Suprapubic skin (tissue), 3 donors: ENCODE measurements at regions not wholly inside any gene's neighbourhood (a gene's known extent, or its start where the extent isn't known, plus 50 kb on each side); places are given as distances from the start of the nearest gene placed in this dataset.

Experiments
- EP300 ChIP-seq: sonication (generic); formaldehyde crosslinking; IDR thresholded peaks from one replicate; pipeline ENCODE4 v1.6.1; 2017; ENCODE audit warnings: antibody characterized with exemption
- POLR2A ChIP-seq, 2 donors: fragments of 450-650 bp; IDR thresholded peaks; one replicate each; pipeline ENCODE4 v1.6.1; 2017; ENCODE audit warnings: antibody characterized with exemption in 2 of 2, mild to moderate bottlenecking in 2 of 2, moderate library complexity in 2 of 2
- TF ChIP-seq, protein P1 (sequence below), 2 donors: fragments of 200-600 bp in 1 of 2; fragments of 450-650 bp in 1 of 2; sonication (generic) in 1 of 2; IDR thresholded peaks; one replicate each; pipeline ENCODE4 v1.5.1; 2016 to 2019; ENCODE audit warnings: antibody characterized with exemption in 2 of 2, mild to moderate bottlenecking in 1 of 2, moderate library complexity in 1 of 2

DNA sequence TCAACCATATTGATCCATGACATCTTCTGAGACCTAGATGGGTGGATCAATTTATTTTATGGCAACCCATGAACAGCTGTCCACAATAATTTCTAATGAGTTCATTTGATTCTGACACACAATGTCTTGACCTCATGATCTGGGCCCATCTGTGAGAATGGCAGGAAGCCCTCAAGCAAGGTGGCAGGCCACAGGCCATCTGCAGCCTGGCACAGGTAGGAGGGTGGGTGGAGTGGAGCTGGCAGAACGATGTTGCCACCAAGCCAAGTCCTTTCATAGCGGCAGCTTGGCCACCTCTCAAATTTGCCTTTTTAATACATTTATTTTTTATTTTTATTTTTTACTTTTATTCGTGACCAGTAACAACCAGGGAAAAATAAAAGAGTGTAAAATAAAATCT lies 1181.6 kb upstream of the SORCS1 start:
- TF ChIP-seq, protein P1, sequence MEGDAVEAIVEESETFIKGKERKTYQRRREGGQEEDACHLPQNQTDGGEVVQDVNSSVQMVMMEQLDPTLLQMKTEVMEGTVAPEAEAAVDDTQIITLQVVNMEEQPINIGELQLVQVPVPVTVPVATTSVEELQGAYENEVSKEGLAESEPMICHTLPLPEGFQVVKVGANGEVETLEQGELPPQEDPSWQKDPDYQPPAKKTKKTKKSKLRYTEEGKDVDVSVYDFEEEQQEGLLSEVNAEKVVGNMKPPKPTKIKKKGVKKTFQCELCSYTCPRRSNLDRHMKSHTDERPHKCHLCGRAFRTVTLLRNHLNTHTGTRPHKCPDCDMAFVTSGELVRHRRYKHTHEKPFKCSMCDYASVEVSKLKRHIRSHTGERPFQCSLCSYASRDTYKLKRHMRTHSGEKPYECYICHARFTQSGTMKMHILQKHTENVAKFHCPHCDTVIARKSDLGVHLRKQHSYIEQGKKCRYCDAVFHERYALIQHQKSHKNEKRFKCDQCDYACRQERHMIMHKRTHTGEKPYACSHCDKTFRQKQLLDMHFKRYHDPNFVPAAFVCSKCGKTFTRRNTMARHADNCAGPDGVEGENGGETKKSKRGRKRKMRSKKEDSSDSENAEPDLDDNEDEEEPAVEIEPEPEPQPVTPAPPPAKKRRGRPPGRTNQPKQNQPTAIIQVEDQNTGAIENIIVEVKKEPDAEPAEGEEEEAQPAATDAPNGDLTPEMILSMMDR (IDR thresholded peaks at IDR 0.05) = no peak
- TF ChIP-seq POLR2A (IDR thresholded peaks at IDR 0.05) (no peak), EP300 (no peak)
